OCI-LY7 (cell line): ENCODE measurements at regions not wholly inside any gene's neighbourhood (a gene's known extent, or its start where the extent isn't known, plus 50 kb on each side); places are given as distances from the start of the nearest gene placed in this dataset.

Source experiments
- BruUV-seq: library from RNA; stranded (reverse); fragments of 400-500 nt; replicated peaks from 2 replicates; lab custom pipeline; 2021; lab: Mats Ljungman, UMichigan
- CTCF ChIA-PET: fragments of 300-600 bp; sonication (Branson Sonifier 250); formaldehyde crosslinking; loops from one replicate; lab custom pipeline; 2022; ENCODE audit warnings: antibody characterized with exemption; ENCODE audit not compliant: unreplicated experiment; lab: Charles Lee
- POLR2A ChIA-PET: fragments of 300-600 bp; sonication (Branson Sonifier 250); formaldehyde crosslinking; loops from one replicate; lab custom pipeline; 2022; ENCODE audit warnings: antibody characterized with exemption; lab: Charles Lee
- DNase-seq: peaks from one replicate; pipeline ENCODE4 v3.0.0-alpha.2; 2015; ENCODE audit warnings: low spot score
- H2AFZ ChIP-seq: fragments of 200-600 bp; sonication (generic), shearing (Covaris generic); 2 replicates; pipeline ENCODE4 v1.6.1; 2014; ENCODE audit warnings: mild to moderate bottlenecking, antibody characterized with exemption, low read length, moderate library complexity
- H3K27ac ChIP-seq: fragments of 200-600 bp; sonication (generic); 2 replicates; pipeline ENCODE4 v1.5.1; 2014; ENCODE audit warnings: mixed run types, low read depth, mild to moderate bottlenecking, moderate library complexity, low read length, inconsistent platforms; ENCODE audit not compliant: poor library complexity, severe bottlenecking
- H3K36me3 ChIP-seq: fragments of 200-600 bp; sonication (generic); 2 replicates; pipeline ENCODE4 v1.6.1; 2014; ENCODE audit warnings: mild to moderate bottlenecking, antibody characterized with exemption, low read length, moderate library complexity, mixed read lengths; ENCODE audit not compliant: insufficient read depth
- H3K4me1 ChIP-seq: fragments of 200-600 bp; sonication (generic); 2 replicates; pipeline ENCODE4 v1.5.1; 2014; ENCODE audit warnings: mild to moderate bottlenecking, low read length; ENCODE audit not compliant: insufficient read depth, poor library complexity, severe bottlenecking
- H3K4me2 ChIP-seq: fragments of 200-600 bp; sonication (generic); 2 replicates; pipeline ENCODE4 v1.6.1; 2014; ENCODE audit warnings: mild to moderate bottlenecking, low read length
- H3K4me3 ChIP-seq: fragments of 200-600 bp; sonication (generic); 2 replicates; pipeline ENCODE4 v1.5.1; 2014; ENCODE audit warnings: mild to moderate bottlenecking, low read depth, low read length; ENCODE audit not compliant: poor library complexity, severe bottlenecking
- H3K79me2 ChIP-seq: fragments of 200-600 bp; sonication (generic); 2 replicates; pipeline ENCODE4 v1.6.1; 2016; ENCODE audit warnings: low read depth, mild to moderate bottlenecking, low read length, moderate library complexity, mixed read lengths; ENCODE audit not compliant: insufficient read depth
- H3K9me2 ChIP-seq: fragments of 200-600 bp; sonication (generic); 2 replicates; pipeline ENCODE4 v1.6.1; 2016; ENCODE audit warnings: mild to moderate bottlenecking, low read length, mixed read lengths; ENCODE audit not compliant: insufficient read depth
- H3K9me3 ChIP-seq: fragments of 200-600 bp; sonication (generic); 2 replicates; pipeline ENCODE4 v1.6.1; 2014; ENCODE audit warnings: mild to moderate bottlenecking, mixed run types, low read length, mixed read lengths
- H4K20me1 ChIP-seq: fragments of 200-600 bp; sonication (generic); 2 replicates; pipeline ENCODE4 v1.6.1; 2014; ENCODE audit warnings: mild to moderate bottlenecking, antibody characterized with exemption, low read length, moderate library complexity, mixed read lengths; ENCODE audit not compliant: insufficient read depth
- CTCF ChIP-seq: fragments of 200-600 bp; sonication (generic); conservative IDR thresholded peaks from 2 replicates; pipeline ENCODE4 v1.5.1; 2014; ENCODE audit warnings: mild to moderate bottlenecking, antibody characterized with exemption, low read length, moderate library complexity, mixed read lengths
- EZH2phosphoT487 ChIP-seq: fragments of 200-600 bp; sonication (generic); IDR thresholded peaks from 2 replicates; pipeline ENCODE4 v1.6.1; 2018; ENCODE audit warnings: low read depth, borderline replicate concordance, mild to moderate bottlenecking, mixed run types, antibody characterized with exemption, low read length, moderate library complexity, mixed read lengths
- intact Hi-C: fragments of 100-400 bp; cut with micrococcal nuclease; formaldehyde crosslinking; loops from one replicate; pipeline ENCODE4 v1.10.0; 2022; ENCODE audit not compliant: unreplicated experiment

- no peaks in the 10 kb centered on the region for H4K20me1 ChIP-seq
- H3K4me2 ChIP-seq, result no peak overlapping the region
- intact Hi-C loops, result no loop called here
- ChIA-PET POLR2A (interaction anchor here (0.8 to 5.0 kb wide), 11 partner anchors 10 to 572 kb away, joined by 3 to 30 read pairs (median 4); no protein-coding TSS in a partner anchor), CTCF (interaction anchor here (1.2 kb wide), 1 partner anchor 15 kb away, joined by 3 read pairs; no protein-coding TSS in a partner anchor)
- H3K9me2 ChIP-seq, result no peaks in the 10 kb centered on the region
- no peak overlapping the region for H3K4me3 ChIP-seq
- no peak overlapping the region for H2AFZ ChIP-seq
- DNase-seq, result no peak
- no peaks in the 10 kb centered on the region for H3K79me2 ChIP-seq
- BruUV-seq, result no TSS peak
- H3K36me3 ChIP-seq, result no peaks in the 10 kb centered on the region
- no peaks in the 10 kb centered on the region for H3K9me3 ChIP-seq
- no peak for TF ChIP-seq EZH2phosphoT487
- H3K4me1 ChIP-seq, result no peaks in the 10 kb centered on the region
- H3K27ac ChIP-seq, result no peak overlapping the region
These were observed 181.7 kb upstream of the MIR17HG start for GRCh38 chr13:91165758-91166157.

GRCh38 chr13:91166714-91167511 is 180.6 kb upstream of the MIR17HG start:
- POLR2A ChIA-PET, result interaction anchor here (0.7 to 5.0 kb wide), 12 partner anchors 11 to 571 kb away, joined by 3 to 30 read pairs (median 4); no protein-coding TSS in a partner anchor
- intact Hi-C loops, result no loop called here
- no TSS peak for BruUV-seq
- H3K4me1 ChIP-seq, result no peaks in the 10 kb centered on the region
- no peak overlapping the region for H3K4me3 ChIP-seq
- no peak for DNase-seq
- no peaks in the 10 kb centered on the region for H3K9me3 ChIP-seq
- H2AFZ ChIP-seq, result no peak overlapping the region
- H3K36me3 ChIP-seq, result no peaks in the 10 kb centered on the region
- H3K9me2 ChIP-seq, result no peaks in the 10 kb centered on the region
- CTCF ChIA-PET, result interaction anchor here (0.7 kb wide), 1 partner anchor 78 kb away, joined by 3 read pairs; no protein-coding TSS in a partner anchor
- H3K27ac ChIP-seq, result no peak overlapping the region
- no peaks in the 10 kb centered on the region for H3K79me2 ChIP-seq
- TF ChIP-seq EZH2phosphoT487, result no peak
- TF ChIP-seq CTCF, result no peak
- no peaks in the 10 kb centered on the region for H4K20me1 ChIP-seq
- H3K4me2 ChIP-seq, result no peak overlapping the region

GRCh38 chr13:91167706-91168385 is 179.6 kb upstream of the MIR17HG start:
- H3K79me2 ChIP-seq, result no peaks in the 10 kb centered on the region
- no peaks in the 10 kb centered on the region for H3K9me2 ChIP-seq
- BruUV-seq, result no TSS peak
- no peak overlapping the region for H3K27ac ChIP-seq
- no peaks in the 10 kb centered on the region for H3K36me3 ChIP-seq
- no peaks in the 10 kb centered on the region for H3K4me1 ChIP-seq
- no peaks in the 10 kb centered on the region for H3K9me3 ChIP-seq
- no peak overlapping the region for H2AFZ ChIP-seq
- TF ChIP-seq CTCF, result no peak
- TF ChIP-seq EZH2phosphoT487, result no peak
- ChIA-PET CTCF (no interaction called here), POLR2A (interaction anchor here (0.7 to 5.0 kb wide), 11 partner anchors 12 to 181 kb away, joined by 3 to 30 read pairs (median 4); no protein-coding TSS in a partner anchor)
- DNase-seq, result no peak
- no peaks in the 10 kb centered on the region for H4K20me1 ChIP-seq
- intact Hi-C loops, result no loop called here
- H3K4me2 ChIP-seq, result no peak overlapping the region
- no peak overlapping the region for H3K4me3 ChIP-seq
